Stimulated activated CD4-positive, alpha-beta T cell treated with anti-CD3 and anti-CD28 coated beads, Interleukin-12 subunit alpha, Interleukin-12 subunit beta, amount 100 ng/mL, for 4 hours (primary cell): ENCODE measurements at regions not wholly inside any gene's neighbourhood (a gene's known extent, or its start where the extent isn't known, plus 50 kb on each side); places are given as distances from the start of the nearest gene placed in this dataset.

Source experiments
- DNase-seq: peaks from one replicate; pipeline ENCODE4 v3.0.0-alpha.2; 2020

GRCh38 chr12:83408851-83409250 lies 722.1 kb downstream of the TMTC2 start:
- no peak for DNase-seq

DNA sequence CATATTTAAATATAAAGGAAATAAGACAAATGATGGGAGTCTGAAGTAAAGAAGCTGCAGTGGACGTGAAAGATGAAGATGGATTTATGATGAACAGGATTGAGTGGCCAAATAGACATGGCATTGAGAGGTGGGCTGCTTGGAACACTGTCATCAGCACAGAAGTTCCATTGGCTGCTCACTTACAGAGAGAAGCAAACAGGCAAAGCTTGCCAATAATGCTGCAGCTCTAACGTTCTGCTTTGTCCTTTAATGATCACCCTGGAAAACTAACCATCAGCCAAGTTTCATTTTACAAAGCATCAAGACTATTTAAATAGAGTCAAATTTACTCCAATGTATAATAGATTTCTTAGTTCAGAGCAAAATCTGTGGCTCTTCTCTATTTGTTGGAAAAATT lies 721.4 kb downstream of the TMTC2 start:
- no peak for DNase-seq

GRCh38 chr12:83404521-83404920 lies 717.8 kb downstream of the TMTC2 start:
- no peak for DNase-seq

GRCh38 chr12:83390186-83390585 lies 703.5 kb downstream of the TMTC2 start:
- no peak for DNase-seq

DNA sequence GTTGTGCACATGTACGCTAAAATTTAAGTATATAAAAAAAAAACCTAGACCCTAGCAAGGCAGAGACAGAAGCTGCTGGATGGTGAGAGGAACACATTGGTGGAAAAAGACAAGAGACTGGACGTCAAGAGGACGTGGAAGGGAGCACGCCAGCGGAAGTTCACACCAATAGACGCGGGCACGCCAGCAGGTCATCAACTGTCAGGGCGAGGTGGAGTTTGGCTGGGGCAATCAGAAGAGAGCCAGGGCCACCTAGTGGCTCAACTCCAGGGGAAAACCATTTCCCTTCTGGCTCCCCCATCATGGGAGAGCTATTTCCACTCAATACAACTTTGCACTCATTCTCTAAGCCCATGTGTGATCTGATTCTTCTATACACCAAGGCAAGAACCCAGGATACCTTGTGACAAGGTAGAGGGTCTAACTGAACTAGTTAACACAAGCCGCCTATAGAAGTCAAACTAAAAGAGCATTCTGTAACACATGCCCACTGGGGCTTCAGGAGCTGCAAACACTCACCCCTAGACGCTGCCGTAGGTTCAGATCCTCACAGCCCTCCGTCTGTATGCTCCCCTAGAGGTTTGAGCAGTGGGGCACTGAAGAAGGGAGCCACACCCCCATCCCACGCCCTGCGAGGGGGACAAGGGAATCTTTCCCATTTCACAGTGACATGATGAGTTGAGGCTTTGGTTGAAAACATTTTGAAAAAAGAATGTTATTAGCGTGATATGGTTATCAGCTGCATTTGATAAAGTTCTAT lies 702.7 kb downstream of the TMTC2 start:
- DNase-seq: no peak

DNA sequence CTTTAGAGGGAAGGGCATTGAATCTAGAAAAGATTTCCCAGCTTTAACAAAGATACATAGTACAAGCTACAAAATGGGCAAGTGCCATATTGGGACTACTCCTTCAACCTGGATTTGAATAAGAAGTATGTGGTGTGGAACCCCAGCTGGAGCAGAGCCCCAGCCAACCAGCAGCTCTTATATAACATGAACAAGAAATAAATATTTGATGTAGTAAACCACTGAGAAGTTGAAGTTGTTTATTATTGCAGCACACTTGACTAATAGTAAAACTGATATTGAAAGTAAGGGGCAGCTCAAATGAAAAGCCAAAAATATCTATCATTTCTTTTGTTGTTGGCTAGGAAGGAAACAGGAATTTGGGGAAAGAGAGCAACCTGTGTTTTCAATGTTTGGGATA lies 701.8 kb downstream of the TMTC2 start:
- DNase-seq: no peak

- no peak for DNase-seq
Measured at GRCh38 chr12:83386527-83387264, 700.0 kb downstream of the TMTC2 start.

- DNase-seq: no peak
Measured at GRCh38 chr12:83378186-83378727, 691.6 kb downstream of the TMTC2 start.

DNA sequence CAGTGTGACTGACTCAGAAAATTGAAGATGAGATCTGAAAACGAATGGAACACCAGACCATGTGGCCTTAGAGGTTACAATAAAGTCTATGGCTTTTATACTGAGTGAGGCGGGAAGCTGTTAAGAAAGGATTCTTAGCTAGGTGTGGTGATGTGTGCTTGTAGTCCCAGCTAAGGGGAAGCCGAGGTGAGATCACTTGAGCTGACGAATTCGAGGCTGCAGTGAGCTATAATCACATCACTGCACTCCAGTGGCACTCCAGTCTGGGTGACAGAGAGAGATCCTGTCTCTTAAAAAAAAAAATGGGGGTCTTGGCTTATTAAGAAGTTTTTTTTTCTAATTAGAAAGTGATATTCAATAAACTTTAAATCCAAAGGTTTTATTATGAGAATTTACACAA lies 678.6 kb downstream of the TMTC2 start:
- DNase-seq: no peak

- no peak for DNase-seq
Measured at GRCh38 chr12:83361475-83361874, 674.8 kb downstream of the TMTC2 start.

DNA sequence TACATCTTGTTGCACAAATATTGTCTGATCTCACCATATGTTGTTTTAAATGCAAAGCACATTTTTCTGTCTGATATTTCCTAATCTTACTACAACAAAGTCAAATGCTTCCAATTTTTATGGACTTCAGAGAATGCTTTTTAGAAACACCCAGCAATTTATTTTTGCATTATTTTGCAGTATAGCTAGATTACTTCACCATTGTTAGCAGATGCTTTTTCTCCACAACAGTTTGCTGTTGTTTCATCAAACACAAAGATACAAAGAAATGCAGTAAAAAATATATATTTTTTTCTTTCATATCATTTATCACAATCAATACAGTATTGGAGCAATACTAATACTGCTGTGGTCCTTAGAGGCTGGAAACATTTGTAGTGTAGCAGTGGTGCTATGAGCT lies 674.4 kb downstream of the TMTC2 start:
- no peak for DNase-seq

DNA sequence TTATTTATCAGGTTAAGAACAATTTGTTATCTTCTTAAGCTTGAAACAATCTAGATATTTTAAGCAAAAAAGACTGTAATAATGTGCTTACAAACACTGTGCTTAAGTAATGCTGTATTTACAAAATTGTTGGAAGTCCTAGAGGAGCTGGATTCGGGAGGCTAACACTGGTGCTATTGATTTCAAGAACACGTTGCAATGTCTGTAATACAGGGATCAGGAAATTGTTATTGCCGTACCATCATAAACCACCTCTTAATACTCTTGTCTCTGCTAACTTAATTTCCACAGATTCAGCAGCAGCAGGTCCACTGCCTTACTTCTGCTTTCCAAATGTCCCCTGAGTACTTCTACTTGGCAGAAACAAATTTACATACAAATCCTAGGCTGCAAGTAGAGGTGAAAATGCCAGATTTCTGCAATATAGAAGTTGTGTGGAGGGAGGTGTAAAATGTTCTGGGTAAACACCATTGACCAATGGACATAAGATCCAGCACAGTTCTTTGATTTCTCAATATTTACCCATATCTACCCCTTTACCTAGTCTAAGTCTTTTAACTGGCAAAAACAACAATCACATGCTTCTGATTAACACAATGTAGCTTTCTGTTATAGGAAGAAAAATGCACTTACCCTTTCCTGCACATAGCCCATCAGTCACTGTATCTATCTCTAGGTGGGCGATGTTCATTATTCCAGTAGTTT lies 663.4 kb downstream of the TMTC2 start:
- no peak for DNase-seq

- no peak for DNase-seq
Measured at GRCh38 chr12:83346333-83346732, 659.6 kb downstream of the TMTC2 start.

DNA sequence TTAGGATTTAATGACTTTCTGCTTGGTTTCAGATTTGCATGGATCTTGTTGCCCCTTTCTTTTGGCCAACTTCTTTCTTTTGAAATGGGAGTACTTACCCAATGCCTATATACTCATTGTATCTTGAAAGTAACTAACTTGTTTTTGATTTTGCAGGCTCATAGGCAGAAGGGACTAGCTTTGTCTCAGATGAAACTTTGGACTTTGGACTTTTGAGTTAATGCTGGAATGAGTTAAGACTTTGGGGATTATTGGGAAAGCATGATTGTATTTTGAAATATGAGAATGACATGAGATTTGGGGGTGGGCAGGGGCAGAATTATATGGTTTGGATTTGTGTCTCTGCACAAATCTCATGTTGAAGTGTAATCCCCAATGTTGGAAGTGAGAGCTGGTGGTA lies 657.1 kb downstream of the TMTC2 start:
- no peak for DNase-seq

DNA sequence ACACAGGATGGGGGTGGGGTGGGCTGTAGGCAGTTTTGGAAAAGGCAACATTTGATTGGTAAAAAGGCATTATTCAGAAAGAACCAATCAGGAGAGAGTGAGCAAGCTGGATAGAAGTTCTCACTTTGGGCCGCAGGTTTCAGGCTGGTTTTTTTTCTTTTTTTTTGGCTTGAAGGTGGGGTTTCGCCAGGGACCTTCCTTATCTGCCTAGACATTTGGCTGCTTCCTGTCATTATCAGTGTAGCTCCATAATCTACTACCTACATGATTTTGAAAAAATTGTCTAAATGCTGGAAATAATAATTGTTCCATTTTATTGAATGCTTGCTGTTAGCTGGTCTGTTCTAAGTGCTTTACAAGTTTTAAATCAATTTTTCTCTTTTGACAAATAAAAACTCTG lies 649.0 kb downstream of the TMTC2 start:
- no peak for DNase-seq

GRCh38 chr12:83326666-83327065 lies 640.0 kb downstream of the TMTC2 start:
- no peak for DNase-seq

GRCh38 chr12:83323866-83324265 lies 637.2 kb downstream of the TMTC2 start:
- DNase-seq: no peak

- DNase-seq: no peak
Measured at GRCh38 chr12:83322809-83323208, 636.1 kb downstream of the TMTC2 start.

GRCh38 chr12:83321971-83322370 lies 635.3 kb downstream of the TMTC2 start:
- DNase-seq: no peak

DNA sequence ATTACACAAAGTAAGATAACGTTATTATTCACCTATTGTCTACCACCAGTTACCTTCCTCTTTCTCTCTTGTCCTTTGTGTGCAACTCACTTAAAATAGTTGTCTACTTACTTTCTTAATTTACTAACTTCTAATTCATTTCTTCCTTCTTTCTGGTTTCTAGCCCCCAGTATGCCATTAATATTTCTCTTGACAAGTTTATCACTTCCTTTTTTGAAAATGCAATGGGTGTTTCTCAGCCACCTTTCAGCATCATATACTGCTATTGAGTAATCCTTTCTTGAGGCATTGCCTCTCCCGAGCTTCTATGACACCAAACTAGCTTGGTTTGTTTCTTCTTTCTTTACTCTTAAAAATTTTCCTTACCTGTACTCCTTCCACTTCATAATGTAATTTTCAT lies 633.6 kb downstream of the TMTC2 start:
- DNase-seq: no peak

DNA sequence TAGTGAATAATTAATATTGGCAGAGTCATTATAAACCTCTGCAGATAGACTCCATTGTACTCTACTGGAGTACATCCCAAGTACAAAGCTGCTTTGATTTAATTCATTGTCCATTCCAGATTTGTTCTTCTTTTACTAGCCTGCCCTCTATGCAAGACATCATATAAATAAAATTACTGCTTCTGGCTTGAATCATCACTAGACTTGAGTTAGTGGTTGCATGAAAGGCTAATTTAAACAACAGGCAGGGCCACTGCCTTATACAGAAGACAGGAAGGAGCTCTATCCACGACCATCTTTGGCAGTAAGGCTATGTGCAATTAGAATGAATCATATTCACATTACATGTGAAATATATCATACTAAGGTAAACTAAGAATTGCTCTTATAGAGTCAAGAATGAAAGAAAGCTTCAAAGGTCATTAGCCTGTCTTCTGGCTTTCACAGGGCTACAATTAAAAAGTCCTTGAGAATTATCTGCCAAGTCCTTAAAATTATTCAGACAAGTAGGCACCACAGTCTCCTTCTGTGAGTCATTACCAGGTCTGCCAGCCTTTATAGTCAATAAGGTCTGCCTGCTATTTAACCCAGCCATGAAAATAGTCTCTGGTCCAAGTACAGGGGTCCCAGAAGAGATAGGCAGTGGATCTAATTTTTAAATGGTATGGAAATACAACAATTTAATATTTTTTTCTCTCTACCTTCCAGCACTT lies 631.8 kb downstream of the TMTC2 start:
- no peak for DNase-seq

DNA sequence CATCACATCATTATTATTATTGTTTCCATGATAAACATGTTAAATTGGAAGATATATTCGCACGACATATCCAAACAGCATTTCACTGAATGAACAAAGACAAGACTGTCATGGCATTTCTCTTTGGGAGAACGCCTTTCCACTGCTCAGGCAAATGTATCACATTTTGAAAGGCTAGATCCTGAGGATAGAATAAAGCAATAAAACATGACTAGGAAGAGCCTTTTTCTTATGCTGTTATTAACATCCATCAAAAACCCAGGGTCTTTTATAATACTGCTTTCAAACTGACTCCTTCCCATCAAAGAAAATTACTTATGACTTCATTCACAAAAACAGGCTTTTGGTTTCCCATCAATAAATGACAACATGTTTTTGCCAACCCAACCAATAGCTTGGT lies 630.9 kb downstream of the TMTC2 start:
- no peak for DNase-seq

DNA sequence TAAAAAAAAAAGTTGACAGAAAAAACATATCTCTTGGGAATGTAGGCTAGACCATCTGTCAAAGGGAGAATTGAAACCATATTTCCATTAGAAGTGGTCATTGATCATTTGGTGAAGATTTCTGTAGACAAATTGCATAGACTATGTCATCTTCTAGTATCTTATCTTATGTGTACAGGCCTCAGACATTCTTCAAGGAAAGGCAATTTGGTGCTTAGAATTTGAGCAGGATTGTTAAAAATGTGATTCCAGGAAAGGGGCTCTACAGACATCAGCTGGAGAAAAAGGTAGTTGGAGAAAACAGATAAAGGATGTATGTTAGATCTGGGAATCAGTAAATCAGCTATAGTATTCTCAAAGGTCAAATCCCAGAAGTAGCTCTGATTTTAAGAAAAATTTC lies 627.1 kb downstream of the TMTC2 start:
- DNase-seq: no peak
